ENCODE measurements at regions not wholly inside any gene's neighbourhood (a gene's known extent, or its start where the extent isn't known, plus 50 kb on each side); places are given as distances from the start of the nearest gene placed in this dataset.

DNA sequence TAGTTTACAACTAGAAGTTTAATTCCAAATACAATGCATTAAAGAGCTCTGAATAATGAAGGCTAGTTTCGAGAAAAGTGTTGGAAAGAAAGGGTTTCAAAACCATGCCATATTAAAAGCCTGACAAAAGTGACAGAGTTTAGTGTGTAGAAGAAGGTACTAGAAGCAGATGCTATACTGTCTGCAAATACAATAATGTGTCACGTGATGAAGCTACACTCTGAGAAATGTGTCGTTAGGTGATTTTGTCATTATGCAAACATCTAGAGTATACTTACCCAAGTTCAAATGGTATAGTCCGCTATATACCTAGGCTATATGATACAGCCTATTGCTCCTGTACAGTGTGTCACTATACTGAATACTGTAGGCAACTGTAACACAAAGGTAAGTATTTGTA, 494.1 kb downstream of the TLE1 start:
- TF ChIP-seq, protein P1, sequence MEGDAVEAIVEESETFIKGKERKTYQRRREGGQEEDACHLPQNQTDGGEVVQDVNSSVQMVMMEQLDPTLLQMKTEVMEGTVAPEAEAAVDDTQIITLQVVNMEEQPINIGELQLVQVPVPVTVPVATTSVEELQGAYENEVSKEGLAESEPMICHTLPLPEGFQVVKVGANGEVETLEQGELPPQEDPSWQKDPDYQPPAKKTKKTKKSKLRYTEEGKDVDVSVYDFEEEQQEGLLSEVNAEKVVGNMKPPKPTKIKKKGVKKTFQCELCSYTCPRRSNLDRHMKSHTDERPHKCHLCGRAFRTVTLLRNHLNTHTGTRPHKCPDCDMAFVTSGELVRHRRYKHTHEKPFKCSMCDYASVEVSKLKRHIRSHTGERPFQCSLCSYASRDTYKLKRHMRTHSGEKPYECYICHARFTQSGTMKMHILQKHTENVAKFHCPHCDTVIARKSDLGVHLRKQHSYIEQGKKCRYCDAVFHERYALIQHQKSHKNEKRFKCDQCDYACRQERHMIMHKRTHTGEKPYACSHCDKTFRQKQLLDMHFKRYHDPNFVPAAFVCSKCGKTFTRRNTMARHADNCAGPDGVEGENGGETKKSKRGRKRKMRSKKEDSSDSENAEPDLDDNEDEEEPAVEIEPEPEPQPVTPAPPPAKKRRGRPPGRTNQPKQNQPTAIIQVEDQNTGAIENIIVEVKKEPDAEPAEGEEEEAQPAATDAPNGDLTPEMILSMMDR (IDR thresholded peaks at IDR 0.05) = no peak
- TF ChIP-seq POLR2A (IDR thresholded peaks at IDR 0.05) = no peak
